HG03432 (cell line): ENCODE measurements at regions not wholly inside any gene's neighbourhood (a gene's known extent, or its start where the extent isn't known, plus 50 kb on each side); places are given as distances from the start of the nearest gene placed in this dataset.

Experiments used
- ATAC-seq: cut with Tn5 transposase; IDR thresholded peaks from one replicate; pipeline ENCODE4 v1.9.1; 2021; ENCODE audit warnings: mild to moderate bottlenecking, moderate library complexity; ENCODE audit not compliant: unreplicated experiment

GRCh38 chr7:88442413-88442812 lies 135.7 kb upstream of the STEAP4 start:
- ATAC-seq, result no peak

- ATAC-seq, result peak; percentile 83
Measured at GRCh38 chr7:88437132-88437531, 130.4 kb upstream of the STEAP4 start.

- ATAC-seq, result no peak
Measured at GRCh38 chr7:88432301-88432700, 125.6 kb upstream of the STEAP4 start.

- no peak for ATAC-seq
Measured at GRCh38 chr7:88431882-88432281, 125.2 kb upstream of the STEAP4 start.

- ATAC-seq, result no peak
Measured at GRCh38 chr7:88429382-88429781, 122.7 kb upstream of the STEAP4 start.

GRCh38 chr7:88402529-88402928 lies 95.8 kb upstream of the STEAP4 start:
- ATAC-seq, result no peak

GRCh38 chr7:88401009-88401623 lies 94.4 kb upstream of the STEAP4 start:
- peak; percentile 51 for ATAC-seq

GRCh38 chr7:88399696-88400240 lies 93.1 kb upstream of the STEAP4 start:
- ATAC-seq, result no peak

GRCh38 chr7:88399036-88399435 lies 92.3 kb upstream of the STEAP4 start:
- no peak for ATAC-seq

GRCh38 chr7:88398459-88398858 lies 91.8 kb upstream of the STEAP4 start:
- no peak for ATAC-seq

- ATAC-seq, result peak; percentile 46
Measured at GRCh38 chr7:88396948-88397322, 90.2 kb upstream of the STEAP4 start.

- ATAC-seq, result peak; percentile 86
Measured at GRCh38 chr7:88396295-88396947, 89.7 kb upstream of the STEAP4 start.

GRCh38 chr7:88395715-88396114 lies 89.0 kb upstream of the STEAP4 start:
- ATAC-seq, result no peak

GRCh38 chr7:88391247-88391646 lies 84.6 kb upstream of the STEAP4 start:
- ATAC-seq, result no peak

- no peak for ATAC-seq
Measured at GRCh38 chr7:88387368-88387767, 80.7 kb upstream of the STEAP4 start.

GRCh38 chr7:88386665-88387156 lies 80.0 kb upstream of the STEAP4 start:
- no peak for ATAC-seq

GRCh38 chr7:88377434-88377833 lies 70.7 kb upstream of the STEAP4 start:
- no peak for ATAC-seq

GRCh38 chr7:88368686-88369085 lies 62.0 kb upstream of the STEAP4 start:
- no peak for ATAC-seq

GRCh38 chr7:88366845-88367244 lies 60.2 kb upstream of the STEAP4 start:
- ATAC-seq, result no peak

GRCh38 chr7:88363869-88364268 lies 57.2 kb upstream of the STEAP4 start:
- ATAC-seq, result no peak

GRCh38 chr7:88363249-88363648 lies 56.6 kb upstream of the STEAP4 start:
- no peak for ATAC-seq

- ATAC-seq, result peak; percentile 32
Measured at GRCh38 chr7:88361357-88361756, 54.7 kb upstream of the STEAP4 start.
